SK-N-SH (cell line): ENCODE measurements at regions not wholly inside any gene's neighbourhood (a gene's known extent, or its start where the extent isn't known, plus 50 kb on each side); places are given as distances from the start of the nearest gene placed in this dataset.

Experiments used
- EP300 ChIP-seq, 2 experiments: IDR thresholded peaks; 2 replicates each; pipeline versions ENCODE4 v1.4.0 to v1.6.1; 2012; ENCODE audit warnings: borderline replicate concordance in 1 of 2, low read depth in 1 of 2, low read length in 1 of 2
- FOXJ3 ChIP-seq: sonication (generic); formaldehyde crosslinking; IDR thresholded peaks from 2 replicates; pipeline ENCODE4 v1.5.1; 2020; ENCODE audit warnings: mild to moderate bottlenecking, missing genetic modification reagents
- GABPA ChIP-seq: IDR thresholded peaks from 2 replicates; pipeline ENCODE4 v1.4.0; 2012; ENCODE audit warnings: low read depth, mild to moderate bottlenecking
- GATA2 ChIP-seq: sonication (generic); formaldehyde crosslinking; IDR thresholded peaks from 2 replicates; pipeline ENCODE4 v1.5.0; 2020; ENCODE audit warnings: mild to moderate bottlenecking, missing genetic modification reagents
- IRF3 ChIP-seq: fragments of 150-350 bp; IDR thresholded peaks from 2 replicates; pipeline ENCODE4 v1.6.1; 2016; ENCODE audit warnings: mild to moderate bottlenecking, low read depth, low read length
- MXI1 ChIP-seq: IDR thresholded peaks from 2 replicates; pipeline ENCODE4 v1.6.1; 2012; ENCODE audit warnings: mild to moderate bottlenecking, low read depth, low read length, improper control_type of control experiment
- NRF1 ChIP-seq: IDR thresholded peaks from 2 replicates; pipeline ENCODE4 v1.6.1; 2012; ENCODE audit warnings: low read depth, mild to moderate bottlenecking, low read length
- POLR2AphosphoS5 ChIP-seq: IDR thresholded peaks from 2 replicates; pipeline ENCODE4 v1.6.1; 2012; ENCODE audit warnings: low read depth, low read length
- RAD21 ChIP-seq: IDR thresholded peaks from 2 replicates; pipeline ENCODE4 v1.6.1; 2012; ENCODE audit warnings: mild to moderate bottlenecking, low read length
- TCF12 ChIP-seq: IDR thresholded peaks from 2 replicates; pipeline ENCODE4 v1.4.0; 2012
- YY1 ChIP-seq: IDR thresholded peaks from 2 replicates; pipeline ENCODE4 v1.4.0; 2012; ENCODE audit warnings: low read depth, mild to moderate bottlenecking
- ZBTB33 ChIP-seq: IDR thresholded peaks from 2 replicates; pipeline ENCODE4 v1.4.0; 2012; ENCODE audit warnings: low read depth, borderline replicate concordance
- TF ChIP-seq, protein P1 (sequence below): fragments of 200-600 bp; sonication (generic); IDR thresholded peaks from 2 replicates; pipeline ENCODE4 v1.6.1; 2017; ENCODE audit warnings: antibody characterized with exemption, mild to moderate bottlenecking, moderate library complexity
- TF ChIP-seq, protein P2 (sequence below): fragments of 150-350 bp; IDR thresholded peaks from 2 replicates; pipeline ENCODE4 v1.6.1; 2017; ENCODE audit warnings: antibody characterized with exemption, low read length, low read depth, borderline replicate concordance

GRCh38 chr2:52097071-52097470 lies 1065.1 kb upstream of the NRXN1 start:
- TF ChIP-seq, protein P1, sequence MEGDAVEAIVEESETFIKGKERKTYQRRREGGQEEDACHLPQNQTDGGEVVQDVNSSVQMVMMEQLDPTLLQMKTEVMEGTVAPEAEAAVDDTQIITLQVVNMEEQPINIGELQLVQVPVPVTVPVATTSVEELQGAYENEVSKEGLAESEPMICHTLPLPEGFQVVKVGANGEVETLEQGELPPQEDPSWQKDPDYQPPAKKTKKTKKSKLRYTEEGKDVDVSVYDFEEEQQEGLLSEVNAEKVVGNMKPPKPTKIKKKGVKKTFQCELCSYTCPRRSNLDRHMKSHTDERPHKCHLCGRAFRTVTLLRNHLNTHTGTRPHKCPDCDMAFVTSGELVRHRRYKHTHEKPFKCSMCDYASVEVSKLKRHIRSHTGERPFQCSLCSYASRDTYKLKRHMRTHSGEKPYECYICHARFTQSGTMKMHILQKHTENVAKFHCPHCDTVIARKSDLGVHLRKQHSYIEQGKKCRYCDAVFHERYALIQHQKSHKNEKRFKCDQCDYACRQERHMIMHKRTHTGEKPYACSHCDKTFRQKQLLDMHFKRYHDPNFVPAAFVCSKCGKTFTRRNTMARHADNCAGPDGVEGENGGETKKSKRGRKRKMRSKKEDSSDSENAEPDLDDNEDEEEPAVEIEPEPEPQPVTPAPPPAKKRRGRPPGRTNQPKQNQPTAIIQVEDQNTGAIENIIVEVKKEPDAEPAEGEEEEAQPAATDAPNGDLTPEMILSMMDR, result no peak
- TF ChIP-seq EP300 (IDR thresholded peaks at IDR 0.05; ENCODE audit: borderline replicate concordance in 1 of 2, low read depth in 1 of 2, low read length in 1 of 2) (no peak), POLR2AphosphoS5 (no peak), IRF3 (no peak), RAD21 (no peak), FOXJ3 (CRISPR knock-in tag) (no peak), NRF1 (no peak), GABPA (no peak), YY1 (no peak), ZBTB33 (no peak), MXI1 (no peak), GATA2 (CRISPR knock-in tag) (no peak), TCF12 (no peak)
- TF ChIP-seq, protein P2, sequence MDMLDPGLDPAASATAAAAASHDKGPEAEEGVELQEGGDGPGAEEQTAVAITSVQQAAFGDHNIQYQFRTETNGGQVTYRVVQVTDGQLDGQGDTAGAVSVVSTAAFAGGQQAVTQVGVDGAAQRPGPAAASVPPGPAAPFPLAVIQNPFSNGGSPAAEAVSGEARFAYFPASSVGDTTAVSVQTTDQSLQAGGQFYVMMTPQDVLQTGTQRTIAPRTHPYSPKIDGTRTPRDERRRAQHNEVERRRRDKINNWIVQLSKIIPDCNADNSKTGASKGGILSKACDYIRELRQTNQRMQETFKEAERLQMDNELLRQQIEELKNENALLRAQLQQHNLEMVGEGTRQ, result no peak
